HL-60 (cell line): ENCODE measurements at regions not wholly inside any gene's neighbourhood (a gene's known extent, or its start where the extent isn't known, plus 50 kb on each side); places are given as distances from the start of the nearest gene placed in this dataset.
"Not testable (repeated sequence)": the region's sequence is repeated elsewhere in the genome, so short reads cannot be mapped to it uniquely, and the experiment has no call there.

ENCODE experiments used
- DNase-seq, 2 experiments: peaks; one replicate each; pipeline ENCODE4 v3.0.0-alpha.2; 2010 to 2020; ENCODE audit warnings: low read depth in 1 of 2, low spot score in 1 of 2
- H3K27ac ChIP-seq: fragments of 250-450 bp; sonication (Bioruptor Pico); replicated peaks from 2 replicates; pipeline ENCODE4 v1.5.1; 2020; ENCODE audit warnings: mild to moderate bottlenecking, moderate library complexity
- H3K27me3 ChIP-seq: fragments of 250-450 bp; sonication (Bioruptor Pico); 2 replicates; pipeline ENCODE4 v1.5.1; 2021; ENCODE audit warnings: mild to moderate bottlenecking, moderate library complexity; ENCODE audit not compliant: insufficient read depth, poor library complexity, severe bottlenecking
- H3K4me3 ChIP-seq: replicated peaks from 2 replicates; pipeline ENCODE4 v1.5.1; 2011; ENCODE audit warnings: mild to moderate bottlenecking, control low read depth, low read length; ENCODE audit not compliant: insufficient read depth
- CTCF ChIP-seq: IDR thresholded peaks from one replicate; pipeline ENCODE4 v1.5.1; 2011; ENCODE audit warnings: low read length, control low read depth, inconsistent platforms; ENCODE audit not compliant: insufficient read depth
- GABPA ChIP-seq: IDR thresholded peaks from 2 replicates; pipeline ENCODE4 v1.6.1; 2012; ENCODE audit warnings: low read depth
- POLR2AphosphoS5 ChIP-seq: IDR thresholded peaks from 2 replicates; pipeline ENCODE4 v1.6.1; 2012; ENCODE audit warnings: low read depth
- REST ChIP-seq: IDR thresholded peaks from 2 replicates; pipeline ENCODE4 v1.6.1; 2012; ENCODE audit warnings: low read depth; ENCODE audit not compliant: insufficient replicate concordance
- SPI1 ChIP-seq: IDR thresholded peaks from 2 replicates; pipeline ENCODE4 v1.6.1; 2012; ENCODE audit warnings: low read depth, mild to moderate bottlenecking, borderline replicate concordance

GRCh38 chr14:38944691-38945090 lies 158.3 kb downstream of the SEC23A start:
- no peak overlapping the region for H3K4me3 ChIP-seq
- no peak for DNase-seq
- no peak for TF ChIP-seq POLR2AphosphoS5
- no peak for TF ChIP-seq GABPA
- TF ChIP-seq SPI1, result no peak
- no peak for TF ChIP-seq REST
- no peak for TF ChIP-seq CTCF
- H3K27ac ChIP-seq, result no peak overlapping the region
- H3K27me3 ChIP-seq, result no peaks in the 10 kb centered on the region

DNA sequence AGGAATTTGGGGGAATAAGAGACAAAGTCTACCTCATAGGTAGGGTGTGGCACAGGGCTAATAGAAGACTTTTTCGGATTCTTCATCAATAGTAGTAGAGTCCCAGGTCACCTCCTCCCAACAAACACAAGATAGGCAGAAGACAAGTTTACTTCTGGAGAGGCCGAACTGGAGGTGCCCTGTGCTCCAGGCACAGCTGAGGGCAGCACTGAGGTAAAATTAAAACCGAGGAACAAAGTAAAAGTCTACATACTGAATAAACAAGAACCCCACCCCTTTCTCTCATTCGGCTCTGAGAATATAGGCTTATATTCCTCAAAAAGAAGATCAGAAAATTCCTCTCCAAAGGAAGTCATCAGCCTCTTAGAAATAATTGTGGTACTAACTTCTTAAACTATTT lies 161.5 kb downstream of the SEC23A start:
- no peak for DNase-seq
- Histone ChIP-seq H3K27me3 (no peaks in the 10 kb centered on the region), H3K27ac (no peak overlapping the region), H3K4me3 (no peak overlapping the region)
- no peak for TF ChIP-seq REST

DNA sequence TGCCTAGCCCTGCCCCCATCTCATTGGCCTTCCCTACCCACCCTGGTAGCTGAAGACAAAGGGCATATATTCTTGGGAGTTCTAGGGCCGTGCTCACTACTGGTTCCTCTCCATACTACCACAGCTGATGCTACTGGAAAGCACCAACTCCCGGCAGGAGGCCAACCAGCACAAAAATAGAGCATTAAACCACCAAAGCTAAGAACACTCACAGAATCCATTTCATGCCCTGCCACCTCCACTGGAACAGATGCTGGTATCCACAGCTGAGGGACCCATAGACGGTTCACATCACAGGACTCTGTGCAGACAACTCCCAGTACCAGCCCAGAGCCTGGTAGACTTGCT lies 170.4 kb downstream of the SEC23A start:
- not testable (repeated sequence) for DNase-seq, H3K27me3 ChIP-seq, H3K27ac ChIP-seq, H3K4me3 ChIP-seq

GRCh38 chr14:38931969-38932652 lies 170.9 kb downstream of the SEC23A start:
- no peak overlapping the region for H3K27ac ChIP-seq
- no peak for TF ChIP-seq SPI1
- no peak for TF ChIP-seq GABPA
- no peak for TF ChIP-seq CTCF
- TF ChIP-seq POLR2AphosphoS5, result no peak
- no peak for TF ChIP-seq REST
- no peak for DNase-seq
- no peak overlapping the region for H3K4me3 ChIP-seq
- no peaks in the 10 kb centered on the region for H3K27me3 ChIP-seq
